Ishikawa (cell line): ENCODE measurements at regions not wholly inside any gene's neighbourhood (a gene's known extent, or its start where the extent isn't known, plus 50 kb on each side); places are given as distances from the start of the nearest gene placed in this dataset.

ENCODE experiments used
- EGR1 ChIP-seq: IDR thresholded peaks from 2 replicates; pipeline ENCODE4 v1.6.1; 2012
- EP300 ChIP-seq: IDR thresholded peaks from 2 replicates; pipeline ENCODE4 v1.6.1; 2012; ENCODE audit warnings: borderline replicate concordance
- FOXM1 ChIP-seq: IDR thresholded peaks from 2 replicates; pipeline ENCODE4 v1.6.1; 2012; ENCODE audit warnings: low read depth, borderline replicate concordance
- NFIC ChIP-seq: IDR thresholded peaks from 2 replicates; pipeline ENCODE4 v1.6.1; 2012
- REST ChIP-seq: IDR thresholded peaks from 2 replicates; pipeline ENCODE4 v1.6.1; 2012; ENCODE audit warnings: low read depth, mild to moderate bottlenecking
- TAF1 ChIP-seq: IDR thresholded peaks from 2 replicates; pipeline ENCODE4 v1.6.1; 2012; ENCODE audit warnings: low read depth, mild to moderate bottlenecking
- TCF12 ChIP-seq: IDR thresholded peaks from 2 replicates; pipeline ENCODE4 v1.6.1; 2012; ENCODE audit warnings: low read depth
- ZBTB7A ChIP-seq: IDR thresholded peaks from 2 replicates; pipeline ENCODE4 v1.6.1; 2012; ENCODE audit warnings: low read depth

GRCh38 chr13:25024175-25024574 is 71.8 kb upstream of the PABPC3 start:
- TF ChIP-seq EP300 (no peak), NFIC (no peak), TCF12 (no peak), ZBTB7A (no peak), REST (no peak), TAF1 (no peak), FOXM1 (no peak), EGR1 (no peak)
